ENCODE measurements at regions not wholly inside any gene's neighbourhood (a gene's known extent, or its start where the extent isn't known, plus 50 kb on each side); places are given as distances from the start of the nearest gene placed in this dataset.

DNA sequence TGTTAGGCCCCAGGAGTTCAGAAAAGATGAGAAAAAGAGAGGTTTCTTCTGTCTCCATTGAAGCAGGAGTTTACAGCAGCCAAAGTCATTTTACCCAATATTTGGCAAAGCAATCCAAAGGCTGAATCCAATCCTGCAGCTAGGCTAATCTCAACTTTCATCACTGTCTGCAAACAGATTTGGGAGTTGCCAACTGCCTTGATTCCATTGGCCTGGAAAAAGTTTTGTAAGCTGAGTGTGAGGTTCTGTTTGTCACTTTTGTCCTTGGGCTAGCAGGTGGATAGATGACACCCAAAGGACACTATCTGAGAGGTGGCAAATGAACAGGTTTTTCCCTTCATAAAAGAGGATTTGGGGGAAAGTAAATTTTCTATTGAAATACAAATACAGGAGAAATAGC, 56.6 kb upstream of the SETBP1 start:
- Histone ChIP-seq H3K4me3 (ENCODE audit: low read length) (no peak overlapping the region), H3K27ac (ENCODE audit: low read length) (no peak overlapping the region), H3K4me1 (ENCODE audit: control insufficient read depth, insufficient read depth, low read length) (peaks cover 2% of the 10 kb centered on the region; the same call in 1 of the 2 replicates), H3K36me3 (ENCODE audit: control insufficient read depth, insufficient read depth, low read length) (no peaks in the 10 kb centered on the region), H3K27me3 (ENCODE audit: control insufficient read depth, insufficient read depth, low read length) (no peaks in the 10 kb centered on the region), H3K9me3 (ENCODE audit: control insufficient read depth, insufficient read depth, low read length) (no peaks in the 10 kb centered on the region)
- DNase-seq (ENCODE audit: low read depth, low spot score): no peak

DNA sequence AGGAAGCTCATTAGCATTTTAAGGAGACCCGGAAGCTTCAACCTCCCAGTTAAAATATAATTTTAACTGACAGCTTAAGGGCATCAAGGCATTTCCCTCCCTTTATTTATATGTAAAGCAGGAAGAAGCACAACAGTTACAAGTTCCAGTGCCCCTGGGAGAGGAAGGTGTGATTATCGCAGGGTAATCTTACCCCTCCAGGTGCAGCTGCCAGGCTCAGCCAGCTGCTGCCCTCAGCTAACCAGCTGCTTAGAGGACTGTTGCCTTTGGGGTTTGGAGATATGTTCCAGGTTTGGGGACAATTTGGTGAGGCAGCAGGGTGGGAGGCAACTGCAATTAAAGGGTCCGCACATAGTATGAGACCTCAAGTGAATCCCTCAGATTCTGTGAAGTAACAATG, 55.3 kb upstream of the SETBP1 start:
- DNase-seq (ENCODE audit: low read depth, low spot score): no peak

DNA sequence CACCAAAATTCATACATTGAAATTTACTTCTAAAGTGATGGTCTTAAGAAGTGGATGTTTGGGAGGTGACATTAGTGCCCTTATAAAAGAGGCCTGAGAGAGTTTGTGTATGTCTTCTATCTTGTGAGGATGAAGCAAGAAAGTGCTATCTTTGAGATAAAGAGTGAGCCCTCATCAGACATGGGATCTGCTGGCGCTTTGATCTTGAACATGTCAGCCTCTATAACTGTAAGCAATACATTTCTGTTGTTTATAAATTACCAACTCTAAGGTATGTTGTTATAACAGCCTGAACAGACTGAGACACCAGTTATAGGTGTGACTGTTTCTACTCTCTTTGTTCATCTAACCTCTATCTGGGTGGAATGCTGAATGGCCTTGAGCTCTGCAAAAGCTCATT, 54.5 kb upstream of the SETBP1 start:
- Histone ChIP-seq H3K36me3 (ENCODE audit: control insufficient read depth, insufficient read depth, low read length) (no peaks in the 10 kb centered on the region), H3K4me3 (ENCODE audit: low read length) (no peak overlapping the region), H3K27me3 (ENCODE audit: control insufficient read depth, insufficient read depth, low read length) (no peaks in the 10 kb centered on the region), H3K27ac (ENCODE audit: low read length) (no peak overlapping the region), H3K9me3 (ENCODE audit: control insufficient read depth, insufficient read depth, low read length) (no peaks in the 10 kb centered on the region), H3K4me1 (ENCODE audit: control insufficient read depth, insufficient read depth, low read length) (peaks cover 2% of the 10 kb centered on the region; the same call in 1 of the 2 replicates)
- no peak for DNase-seq (ENCODE audit: low read depth, low spot score)
- WGBS (ENCODE audit: insufficient coverage, insufficient read length): no CpG with 5 or more reads among the region's 1 CpG

More for the DNA sequence above, 55.3 kb upstream of the SETBP1 start:
- Histone ChIP-seq H3K4me3 (ENCODE audit: low read length) (no peak overlapping the region), H3K36me3 (ENCODE audit: control insufficient read depth, insufficient read depth, low read length) (no peaks in the 10 kb centered on the region), H3K27ac (ENCODE audit: low read length) (no peak overlapping the region), H3K27me3 (ENCODE audit: control insufficient read depth, insufficient read depth, low read length) (no peaks in the 10 kb centered on the region), H3K4me1 (ENCODE audit: control insufficient read depth, insufficient read depth, low read length) (peaks cover 2% of the 10 kb centered on the region; the same call in 1 of the 2 replicates), H3K9me3 (ENCODE audit: control insufficient read depth, insufficient read depth, low read length) (no peaks in the 10 kb centered on the region)
- no CpG with 5 or more reads among the region's 3 CpGs for WGBS (ENCODE audit: insufficient coverage, insufficient read length)

DNA sequence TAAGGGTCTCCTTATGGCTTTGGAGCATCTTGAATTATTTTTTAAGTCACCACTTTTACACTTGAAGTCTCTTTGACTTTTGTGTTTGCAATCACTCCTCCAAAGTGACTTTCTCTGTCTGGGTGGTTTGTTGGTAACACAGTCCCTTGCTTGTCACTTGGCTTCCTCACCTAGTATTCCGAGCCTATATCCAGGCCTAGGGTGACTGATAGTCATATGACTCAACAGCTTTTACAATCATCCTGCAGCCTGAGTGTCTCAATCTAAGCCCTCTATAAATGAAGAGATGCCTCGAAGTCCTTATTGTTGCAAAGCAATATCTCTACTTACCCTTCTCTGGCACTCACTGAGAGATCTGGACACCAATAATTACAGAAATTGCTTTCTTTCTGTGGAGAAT, 53.9 kb upstream of the SETBP1 start:
- no CpG with 5 or more reads among the region's 2 CpGs for WGBS (ENCODE audit: insufficient coverage, insufficient read length)

DNA sequence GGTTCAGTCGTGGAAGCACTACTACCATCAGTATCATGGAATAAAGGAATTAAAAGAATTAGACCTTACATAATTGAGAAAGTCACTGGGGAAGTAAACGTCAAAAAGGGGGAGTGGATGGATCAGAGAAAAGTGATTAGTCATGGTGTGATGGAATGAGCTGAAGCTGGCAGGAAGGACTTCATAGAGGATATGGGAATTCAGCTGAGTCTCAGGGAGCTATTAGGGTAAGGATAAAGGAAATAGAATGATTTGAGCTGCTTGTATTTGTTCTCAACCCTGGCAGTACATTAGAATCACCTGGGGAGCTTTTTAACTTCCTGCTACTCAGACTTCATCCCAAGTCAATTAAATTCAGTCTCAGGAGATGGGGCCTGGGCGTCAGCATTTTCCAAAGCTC, 53.4 kb upstream of the SETBP1 start:
- Histone ChIP-seq H3K27me3 (ENCODE audit: control insufficient read depth, insufficient read depth, low read length) (no peaks in the 10 kb centered on the region), H3K9me3 (ENCODE audit: control insufficient read depth, insufficient read depth, low read length) (no peaks in the 10 kb centered on the region), H3K4me1 (ENCODE audit: control insufficient read depth, insufficient read depth, low read length) (peaks cover 2% of the 10 kb centered on the region; the same call in 1 of the 2 replicates), H3K4me3 (ENCODE audit: low read length) (no peak overlapping the region), H3K27ac (ENCODE audit: low read length) (no peak overlapping the region), H3K36me3 (ENCODE audit: control insufficient read depth, insufficient read depth, low read length) (no peaks in the 10 kb centered on the region)
- no peak for DNase-seq (ENCODE audit: low read depth, low spot score)
- no CpG with 5 or more reads among the region's 3 CpGs for WGBS (ENCODE audit: insufficient coverage, insufficient read length)

More for the DNA sequence above, 53.9 kb upstream of the SETBP1 start:
- Histone ChIP-seq H3K36me3 (ENCODE audit: control insufficient read depth, insufficient read depth, low read length) (no peaks in the 10 kb centered on the region), H3K27me3 (ENCODE audit: control insufficient read depth, insufficient read depth, low read length) (no peaks in the 10 kb centered on the region), H3K4me3 (ENCODE audit: low read length) (no peak overlapping the region), H3K27ac (ENCODE audit: low read length) (no peak overlapping the region), H3K4me1 (ENCODE audit: control insufficient read depth, insufficient read depth, low read length) (peaks cover 2% of the 10 kb centered on the region; the same call in 1 of the 2 replicates), H3K9me3 (ENCODE audit: control insufficient read depth, insufficient read depth, low read length) (no peaks in the 10 kb centered on the region)
- no peak for DNase-seq (ENCODE audit: low read depth, low spot score)

DNA sequence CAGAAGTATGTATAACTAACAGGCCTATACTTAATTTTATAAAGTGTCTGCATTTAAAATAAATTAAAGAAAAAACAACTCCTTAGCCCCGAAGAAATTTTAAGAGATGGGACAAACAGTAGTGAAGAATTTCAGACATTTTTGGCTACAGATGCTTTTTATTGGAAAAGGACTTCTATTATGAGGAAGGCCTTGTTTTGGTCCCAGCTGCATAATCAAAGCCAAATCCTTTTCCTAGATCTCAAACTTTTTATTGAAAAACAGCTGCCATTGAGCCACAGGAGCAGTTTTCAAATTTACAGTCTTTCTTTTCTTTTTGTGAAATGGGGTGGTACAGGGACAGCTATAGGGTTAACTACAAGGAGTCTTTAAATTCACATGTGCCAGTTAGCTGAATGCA, 51.3 kb upstream of the SETBP1 start:
- Histone ChIP-seq H3K36me3 (ENCODE audit: control insufficient read depth, insufficient read depth, low read length) (no peaks in the 10 kb centered on the region), H3K27ac (ENCODE audit: low read length) (no peak overlapping the region), H3K4me3 (ENCODE audit: low read length) (no peak overlapping the region), H3K9me3 (ENCODE audit: control insufficient read depth, insufficient read depth, low read length) (no peaks in the 10 kb centered on the region), H3K27me3 (ENCODE audit: control insufficient read depth, insufficient read depth, low read length) (no peaks in the 10 kb centered on the region), H3K4me1 (ENCODE audit: control insufficient read depth, insufficient read depth, low read length) (peaks cover 2% of the 10 kb centered on the region; the same call in 1 of the 2 replicates)
- DNase-seq (ENCODE audit: low read depth, low spot score): no peak
- WGBS (ENCODE audit: insufficient coverage, insufficient read length): no CpG with 5 or more reads among the region's 1 CpG

DNA sequence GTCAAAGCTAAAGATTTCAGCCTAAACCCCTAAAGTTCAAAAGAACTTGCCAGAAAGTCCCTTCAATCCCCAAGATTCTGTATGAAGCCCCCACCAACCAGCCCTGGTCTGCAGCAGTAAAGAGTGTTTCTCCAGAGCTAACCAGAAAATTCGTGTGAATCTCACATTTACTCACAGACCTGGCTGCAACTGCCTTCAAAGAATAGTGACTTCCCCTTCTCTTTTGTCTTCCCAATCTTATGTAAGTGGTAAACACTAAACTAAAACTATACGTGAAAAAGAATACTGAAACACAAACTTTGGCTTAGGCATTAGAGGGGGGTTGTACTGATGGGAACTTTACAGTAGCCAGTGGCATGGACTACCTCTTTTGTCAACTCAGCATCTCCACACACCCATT, 50.6 kb upstream of the SETBP1 start:
- DNase-seq (ENCODE audit: low read depth, low spot score): no peak
- Histone ChIP-seq H3K4me3 (ENCODE audit: low read length) (no peak overlapping the region), H3K27me3 (ENCODE audit: control insufficient read depth, insufficient read depth, low read length) (no peaks in the 10 kb centered on the region), H3K36me3 (ENCODE audit: control insufficient read depth, insufficient read depth, low read length) (no peaks in the 10 kb centered on the region), H3K27ac (ENCODE audit: low read length) (no peak overlapping the region), H3K4me1 (ENCODE audit: control insufficient read depth, insufficient read depth, low read length) (peaks cover 2% of the 10 kb centered on the region; the same call in 1 of the 2 replicates), H3K9me3 (ENCODE audit: control insufficient read depth, insufficient read depth, low read length) (no peaks in the 10 kb centered on the region)
- no CpG with 5 or more reads among the region's 2 CpGs for WGBS (ENCODE audit: insufficient coverage, insufficient read length)
